Ovary (tissue), 7 donors: ENCODE measurements at regions not wholly inside any gene's neighbourhood (a gene's known extent, or its start where the extent isn't known, plus 50 kb on each side); places are given as distances from the start of the nearest gene placed in this dataset.

Source experiments
- DNase-seq, 5 donors: peaks; one replicate each; pipeline ENCODE4 v3.0.0-alpha.2; 2019 to 2020
- H3K27ac ChIP-seq, 2 donors: fragments of 200-600 bp; one replicate each; pipeline versions ENCODE4 v1.5.1 to v1.8.0; 2019 to 2022
- H3K27me3 ChIP-seq: fragments of 200-600 bp; one replicate; pipeline ENCODE4 v1.8.0; 2022
- H3K36me3 ChIP-seq: fragments of 200-600 bp; sonication (generic); one replicate; pipeline ENCODE4 v1.5.1; 2019
- H3K4me1 ChIP-seq: one replicate; pipeline ENCODE4 v1.8.1; 2013; ENCODE audit warnings: mild to moderate bottlenecking, moderate library complexity; ENCODE audit not compliant: insufficient read depth
- H3K4me3 ChIP-seq: fragments of 200-600 bp; sonication (generic); one replicate; pipeline ENCODE4 v1.5.1; 2017
- H3K9me3 ChIP-seq, 2 donors: fragments of 200-600 bp in 1 of 2; sonication (generic) in 1 of 2; one replicate each; pipeline versions ENCODE4 v1.5.1 to v1.8.1; 2013 to 2019; ENCODE audit warnings: mild to moderate bottlenecking in 1 of 2, moderate library complexity in 1 of 2
- EP300 ChIP-seq: sonication (generic); formaldehyde crosslinking; IDR thresholded peaks from one replicate; pipeline ENCODE4 v1.6.1; 2017; ENCODE audit warnings: antibody characterized with exemption
- POLR2A ChIP-seq: fragments of 450-650 bp; IDR thresholded peaks from one replicate; pipeline ENCODE4 v1.6.1; 2017; ENCODE audit warnings: antibody characterized with exemption, mild to moderate bottlenecking, moderate library complexity
- WGBS, 3 donors: extraction: QIAGEN DNeasy Blood & Tissue Kit in 1 of 3; methylation state at CpG; one replicate each; pipeline versions ENCODE4 v1.1.5 to v1.1.7; 2013 to 2017; 5-methylcytosine and 5-hydroxymethylcytosine counted together
- intact Hi-C, 4 donors: fragments of 100-400 bp; cut with DNase I; formaldehyde crosslinking; loops; one replicate each; pipeline versions ENCODE4 v1.11.0 to v1.15.1; 2022 to 2023
- TF ChIP-seq, protein P1 (sequence below), 3 donors: fragments of 450-650 bp in 2 of 3; fragments of 200-600 bp in 1 of 3; IDR thresholded peaks; one replicate each; pipeline versions ENCODE4 v1.5.1 to v1.8.0; 2016 to 2022; ENCODE audit warnings: antibody characterized with exemption in 3 of 3, mild to moderate bottlenecking in 1 of 3
- donor health status: DM: no; HTN: no; CAD: no; lungs with moderate emphysema.
- donor health status: DM: no; HTN: no; CAD: no.
- donor health status: Bipolar disorder and iron deficiency.
- donor health status: DM: no; HTN: no; CAD: no.
- donor health status: DM: yes; HTN: yes; CAD: no.

DNA sequence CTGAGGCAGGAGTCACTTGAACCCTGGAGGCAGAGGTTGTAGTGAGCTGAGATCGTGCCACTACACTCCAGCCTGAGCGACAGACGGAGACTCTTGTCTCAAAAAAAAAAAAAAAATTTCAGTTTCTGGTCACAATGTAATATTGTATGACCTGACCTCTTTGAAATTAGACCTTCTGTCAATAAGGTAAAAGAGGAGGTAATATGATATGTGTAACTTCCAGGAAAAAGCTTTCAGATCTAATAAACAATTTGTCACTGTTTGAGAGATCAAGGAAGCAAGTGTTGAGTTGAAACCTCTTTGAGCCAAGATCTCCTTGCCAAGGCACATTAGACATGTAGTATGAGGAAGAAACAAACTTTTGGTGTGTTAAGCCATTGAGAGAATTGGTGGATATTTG lies 101.7 kb upstream of the ATF7IP start:
- TF ChIP-seq, protein P1, sequence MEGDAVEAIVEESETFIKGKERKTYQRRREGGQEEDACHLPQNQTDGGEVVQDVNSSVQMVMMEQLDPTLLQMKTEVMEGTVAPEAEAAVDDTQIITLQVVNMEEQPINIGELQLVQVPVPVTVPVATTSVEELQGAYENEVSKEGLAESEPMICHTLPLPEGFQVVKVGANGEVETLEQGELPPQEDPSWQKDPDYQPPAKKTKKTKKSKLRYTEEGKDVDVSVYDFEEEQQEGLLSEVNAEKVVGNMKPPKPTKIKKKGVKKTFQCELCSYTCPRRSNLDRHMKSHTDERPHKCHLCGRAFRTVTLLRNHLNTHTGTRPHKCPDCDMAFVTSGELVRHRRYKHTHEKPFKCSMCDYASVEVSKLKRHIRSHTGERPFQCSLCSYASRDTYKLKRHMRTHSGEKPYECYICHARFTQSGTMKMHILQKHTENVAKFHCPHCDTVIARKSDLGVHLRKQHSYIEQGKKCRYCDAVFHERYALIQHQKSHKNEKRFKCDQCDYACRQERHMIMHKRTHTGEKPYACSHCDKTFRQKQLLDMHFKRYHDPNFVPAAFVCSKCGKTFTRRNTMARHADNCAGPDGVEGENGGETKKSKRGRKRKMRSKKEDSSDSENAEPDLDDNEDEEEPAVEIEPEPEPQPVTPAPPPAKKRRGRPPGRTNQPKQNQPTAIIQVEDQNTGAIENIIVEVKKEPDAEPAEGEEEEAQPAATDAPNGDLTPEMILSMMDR (IDR thresholded peaks at IDR 0.05): no peak
- no peak for TF ChIP-seq EP300
- TF ChIP-seq POLR2A: no peak
- WGBS, 3 donors: 93 to 97% (median 97%) methylated on average over 3 of the region's 3 CpGs
- Histone ChIP-seq H3K4me3 (no peak overlapping the region), H3K4me1 (peaks cover 14% of the 10 kb centered on the region), H3K27me3 (no peaks in the 10 kb centered on the region), H3K27ac (no peak overlapping the region), H3K36me3 (no peaks in the 10 kb centered on the region), H3K9me3 (no peaks in the 10 kb centered on the region)
- no peak for DNase-seq
- intact Hi-C loops: no loop called here

DNA sequence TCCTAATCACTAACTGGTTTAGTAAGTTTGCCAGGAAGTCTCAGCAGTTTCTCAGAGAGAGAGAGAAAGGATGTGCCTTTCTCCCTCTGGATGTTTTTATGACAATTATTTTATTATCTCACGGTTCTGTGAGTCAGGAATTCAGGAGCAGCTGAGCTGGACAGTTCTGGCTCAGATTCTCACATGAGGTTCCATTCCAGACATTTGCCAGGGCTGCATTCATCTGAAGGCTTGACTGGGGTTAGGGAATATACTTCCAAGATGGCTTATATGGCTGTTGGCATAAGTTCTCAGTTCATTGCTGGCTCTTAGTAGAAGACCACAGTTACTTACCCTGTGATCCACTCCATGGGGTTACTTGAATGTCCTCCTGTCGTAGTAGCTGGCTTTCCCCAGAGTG lies 101.2 kb upstream of the ATF7IP start:
- Histone ChIP-seq H3K4me1 (peaks cover 14% of the 10 kb centered on the region), H3K27me3 (no peaks in the 10 kb centered on the region), H3K36me3 (no peaks in the 10 kb centered on the region), H3K27ac (no peak overlapping the region), H3K9me3 (no peaks in the 10 kb centered on the region), H3K4me3 (no peak overlapping the region)
- 66 to 72% (median 68%) methylated on average over 2 of the region's 2 CpGs for WGBS, 3 donors
- TF ChIP-seq, protein P1 (IDR thresholded peaks at IDR 0.05): no peak
- TF ChIP-seq EP300 (no peak), POLR2A (no peak)
- no peak for DNase-seq
- intact Hi-C loops: no loop called here

DNA sequence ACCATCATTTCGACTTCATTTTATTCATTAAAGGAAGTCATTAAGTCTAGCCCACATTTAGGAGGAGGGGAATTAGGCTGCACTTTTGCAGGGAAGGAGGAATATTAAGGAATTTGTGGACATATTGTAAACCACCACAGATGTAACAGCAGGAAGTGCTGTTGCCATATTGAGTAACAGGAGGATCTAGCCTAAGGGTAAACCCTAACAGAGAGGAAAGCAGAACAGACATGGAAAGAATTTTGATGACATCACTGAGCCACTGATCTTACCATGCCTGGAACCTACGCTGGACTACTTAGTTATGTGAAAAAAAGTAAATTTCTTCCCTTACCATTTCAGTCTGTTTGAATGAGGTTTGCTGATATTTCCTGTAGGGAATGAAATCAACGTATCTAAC lies 100.7 kb upstream of the ATF7IP start:
- Histone ChIP-seq H3K27me3 (no peaks in the 10 kb centered on the region), H3K27ac (no peak overlapping the region), H3K4me1 (peaks cover 14% of the 10 kb centered on the region), H3K4me3 (no peak overlapping the region), H3K9me3 (no peaks in the 10 kb centered on the region), H3K36me3 (no peaks in the 10 kb centered on the region)
- no peak for DNase-seq
- intact Hi-C loops: no loop called here
- TF ChIP-seq EP300 (no peak), POLR2A (no peak)
- TF ChIP-seq, protein P1 (IDR thresholded peaks at IDR 0.05): no peak
- WGBS, 3 donors: 91 to 96% (median 93%) methylated on average over 3 of the region's 3 CpGs

GRCh38 chr12:14268120-14268515 lies 97.4 kb upstream of the ATF7IP start:
- intact Hi-C loops: no loop called here
- TF ChIP-seq POLR2A (no peak), EP300 (no peak)
- TF ChIP-seq, protein P1 (IDR thresholded peaks at IDR 0.05): no peak
- H3K4me3 ChIP-seq: no peak overlapping the region

GRCh38 chr12:14270392-14270791 lies 95.1 kb upstream of the ATF7IP start:
- H3K9me3 ChIP-seq: no peaks in the 10 kb centered on the region
- no peak for DNase-seq
- H3K4me3 ChIP-seq: no peak overlapping the region
- TF ChIP-seq EP300 (no peak), POLR2A (no peak)
- TF ChIP-seq, protein P1 (IDR thresholded peaks at IDR 0.05): no peak
- no peaks in the 10 kb centered on the region for H3K36me3 ChIP-seq
- intact Hi-C loops: no loop called here
- H3K27ac ChIP-seq: no peak overlapping the region
- H3K4me1 ChIP-seq: peaks cover 4% of the 10 kb centered on the region
- H3K27me3 ChIP-seq: no peaks in the 10 kb centered on the region

More at GRCh38 chr12:14268120-14268515, 97.4 kb upstream of the ATF7IP start:
- Histone ChIP-seq H3K9me3 (no peaks in the 10 kb centered on the region), H3K36me3 (no peaks in the 10 kb centered on the region), H3K27me3 (no peaks in the 10 kb centered on the region), H3K4me1 (peaks cover 4% of the 10 kb centered on the region), H3K27ac (no peak overlapping the region)
- no peak for DNase-seq
